SK-N-MC (cell line): ENCODE measurements at regions not wholly inside any gene's neighbourhood (a gene's known extent, or its start where the extent isn't known, plus 50 kb on each side); places are given as distances from the start of the nearest gene placed in this dataset.
A peak's percentile ranks its signal among the peaks of the same experiment; 100 is the strongest.

Experiments
- EZH2 ChIP-seq: fragments of 200-600 bp; sonication (generic); IDR thresholded peaks from one replicate; pipeline ENCODE4 v1.6.1; 2017; ENCODE audit warnings: antibody characterized with exemption
- FOXP2 ChIP-seq: optimal IDR thresholded peaks from 2 replicates; pipeline ENCODE3; 2011; ENCODE audit warnings: mild to moderate bottlenecking, moderate library complexity; ENCODE audit not compliant: insufficient read depth; ENCODE audit errors: extremely low read length, control extremely low read depth
- POLR2AphosphoS5 ChIP-seq: IDR thresholded peaks from 2 replicates; pipeline ENCODE4 v1.6.1; 2012; ENCODE audit warnings: mild to moderate bottlenecking, low read depth, low read length, borderline replicate concordance

- TF ChIP-seq POLR2AphosphoS5 (peak; percentile 52), EZH2 (no peak), FOXP2 (peak; percentile 29)
Measured at GRCh38 chr4:188455062-188455752, 316.0 kb downstream of the TRIML1 start.
